ENCODE measurements at regions not wholly inside any gene's neighbourhood (a gene's known extent, or its start where the extent isn't known, plus 50 kb on each side); places are given as distances from the start of the nearest gene placed in this dataset.

DNA sequence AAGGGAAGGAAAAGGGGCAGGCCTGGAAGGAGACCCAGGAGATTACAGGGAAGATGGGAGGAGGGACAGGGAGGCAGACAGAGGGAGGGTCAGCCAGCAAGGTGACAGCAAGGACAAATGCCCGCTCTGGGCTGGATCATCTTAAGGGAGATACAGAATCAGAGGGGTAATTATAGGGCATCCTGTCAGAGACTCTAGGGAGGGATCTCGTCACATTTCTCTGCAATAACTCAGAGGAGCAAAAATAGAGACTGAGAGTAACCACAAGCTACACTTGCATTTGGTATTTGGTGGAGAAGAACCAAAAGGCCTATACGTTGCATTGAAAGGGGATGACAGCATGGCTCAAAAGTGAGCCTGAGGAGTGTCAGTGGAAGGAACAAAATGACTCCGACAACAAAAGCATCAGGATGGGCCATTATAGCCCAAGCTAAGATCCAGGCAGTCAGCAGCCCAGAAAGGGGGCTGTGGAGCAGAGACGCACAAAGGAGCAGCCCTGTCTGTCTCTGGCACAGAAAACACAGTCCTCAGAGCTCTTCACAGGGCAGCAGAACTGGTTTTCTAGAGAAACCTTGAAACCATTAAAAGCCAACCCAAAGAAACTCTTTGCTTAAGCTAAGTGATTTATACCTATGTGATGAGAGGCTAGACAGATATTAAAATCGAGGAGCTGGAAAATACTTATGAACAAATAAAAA lies 430.2 kb upstream of the VSTM2A start:
- ATAC-seq (no peak), FAIRE-seq (no peak), DNase-seq (ENCODE audit: low spot score) (no peak)
- Histone ChIP-seq H3K4me3 (replicated peaks in 1 of 3; ENCODE audit: insufficient read depth in 1 of 3, low read depth in 2 of 3, low read length in 3 of 3) (no peak overlapping the region), H4K20me1 (ENCODE audit: insufficient read depth, low read length) (no peaks in the 10 kb centered on the region), H3K4me2 (ENCODE audit: low read depth, low read length) (no peak overlapping the region), H3K9ac (ENCODE audit: insufficient read depth, low read depth, low read length) (no peak overlapping the region), H3K4me1 (ENCODE audit: insufficient read depth, low read length) (no peaks in the 10 kb centered on the region), H3K27me3 (ENCODE audit: control insufficient read depth in 1 of 2, insufficient read depth in 2 of 2, low read length in 2 of 2) (no peaks in the 10 kb centered on the region), H3K36me3 (replicated peaks in 1 of 2; ENCODE audit: control insufficient read depth in 1 of 2, insufficient read depth in 2 of 2, low read length in 2 of 2) (no peaks in the 10 kb centered on the region), H2AFZ (ENCODE audit: low read length) (no peak overlapping the region), H3K9me3 (ENCODE audit: low read length) (peaks cover 73% of the 10 kb centered on the region), H3K79me2 (ENCODE audit: insufficient read depth, low read length) (no peaks in the 10 kb centered on the region), H3K27ac (ENCODE audit: extremely low read length, insufficient read depth, low read length) (no peak overlapping the region)
- in situ Hi-C loops (cut with HindIII; ENCODE audit: extremely low pct_ligation_motif_present, low pct_unique_long_range_greater_than_20kb) (no loop called here), intact Hi-C loops (cut with micrococcal nuclease; ENCODE audit: unreplicated experiment) (no loop called here)
- ChIA-PET POLR2A (no interaction called here), CTCF (ENCODE audit: low intra/inter-chr PET ratio, low total read pairs) (no interaction called here)
- under 1% methylated on average over 6 of the region's 6 CpGs for WGBS (ENCODE audit: low lambda C conversion rate)
- TF ChIP-seq ZNF839 (CRISPR knock-in tag; IDR thresholded peaks at IDR 0.05; ENCODE audit: borderline replicate concordance): no peak
- TF ChIP-seq, protein P1, sequence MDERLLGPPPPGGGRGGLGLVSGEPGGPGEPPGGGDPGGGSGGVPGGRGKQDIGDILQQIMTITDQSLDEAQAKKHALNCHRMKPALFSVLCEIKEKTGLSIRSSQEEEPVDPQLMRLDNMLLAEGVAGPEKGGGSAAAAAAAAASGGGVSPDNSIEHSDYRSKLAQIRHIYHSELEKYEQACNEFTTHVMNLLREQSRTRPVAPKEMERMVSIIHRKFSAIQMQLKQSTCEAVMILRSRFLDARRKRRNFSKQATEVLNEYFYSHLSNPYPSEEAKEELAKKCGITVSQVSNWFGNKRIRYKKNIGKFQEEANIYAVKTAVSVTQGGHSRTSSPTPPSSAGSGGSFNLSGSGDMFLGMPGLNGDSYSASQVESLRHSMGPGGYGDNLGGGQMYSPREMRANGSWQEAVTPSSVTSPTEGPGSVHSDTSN (CRISPR knock-in tag; IDR thresholded peaks at IDR 0.05): no peak
- TF ChIP-seq SALL1 (CRISPR knock-in tag; IDR thresholded peaks at IDR 0.05): no peak
- no peak for TF ChIP-seq CREB1 (IDR thresholded peaks at IDR 0.05)
- no peak for TF ChIP-seq CREB1 (CRISPR knock-in tag; IDR thresholded peaks at IDR 0.05)
- no TSS peak for BruUV-seq (replicated peaks)

DNA sequence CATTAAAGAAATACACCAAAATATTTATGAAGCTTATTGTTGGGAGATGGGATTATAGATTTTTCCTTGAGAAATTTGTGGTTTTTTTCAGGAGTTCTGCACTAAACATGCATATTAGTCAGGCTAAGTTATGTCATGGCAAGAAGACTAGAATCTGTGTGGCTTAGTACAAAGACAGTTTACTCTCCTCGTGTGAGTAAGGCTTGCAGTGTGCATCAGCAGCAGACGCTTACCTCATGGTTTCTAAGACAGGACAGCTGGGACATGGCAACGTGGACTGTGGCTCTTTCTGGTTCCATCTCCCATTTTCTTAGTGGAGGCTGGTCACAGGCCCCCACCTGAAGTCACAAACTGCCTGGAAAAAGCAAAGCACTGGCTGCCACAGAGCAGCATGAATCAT lies 429.6 kb upstream of the VSTM2A start:
- no peak overlapping the region for H3K4me3 ChIP-seq (replicated peaks in 1 of 3; ENCODE audit: insufficient read depth in 1 of 3, low read depth in 2 of 3, low read length in 3 of 3)
- H3K27me3 ChIP-seq (ENCODE audit: control insufficient read depth in 1 of 2, insufficient read depth in 2 of 2, low read length in 2 of 2): no peaks in the 10 kb centered on the region
- H3K79me2 ChIP-seq (ENCODE audit: insufficient read depth, low read length): no peaks in the 10 kb centered on the region
- H3K4me2 ChIP-seq (ENCODE audit: low read depth, low read length): no peak overlapping the region
- H2AFZ ChIP-seq (ENCODE audit: low read length): no peak overlapping the region
- WGBS (ENCODE audit: low lambda C conversion rate): 4% methylated on average over 3 of the region's 3 CpGs
- no peaks in the 10 kb centered on the region for H4K20me1 ChIP-seq (ENCODE audit: insufficient read depth, low read length)
- no peaks in the 10 kb centered on the region for H3K36me3 ChIP-seq (replicated peaks in 1 of 2; ENCODE audit: control insufficient read depth in 1 of 2, insufficient read depth in 2 of 2, low read length in 2 of 2)
- H3K4me1 ChIP-seq (ENCODE audit: insufficient read depth, low read length): no peaks in the 10 kb centered on the region
- no peak overlapping the region for H3K27ac ChIP-seq (ENCODE audit: extremely low read length, insufficient read depth, low read length)
- no peak overlapping the region for H3K9ac ChIP-seq (ENCODE audit: insufficient read depth, low read depth, low read length)
- POLR2A ChIA-PET: no interaction called here
- FAIRE-seq (no peak), ATAC-seq (no peak), DNase-seq (ENCODE audit: low spot score) (no peak)
- H3K9me3 ChIP-seq (ENCODE audit: low read length): peaks cover 79% of the 10 kb centered on the region
- intact Hi-C loops (cut with micrococcal nuclease; ENCODE audit: unreplicated experiment): no loop called here
- BruUV-seq (replicated peaks): no TSS peak
- CTCF ChIA-PET (ENCODE audit: low intra/inter-chr PET ratio, low total read pairs): no interaction called here
- in situ Hi-C loops (cut with HindIII; ENCODE audit: extremely low pct_ligation_motif_present, low pct_unique_long_range_greater_than_20kb): no loop called here
- TF ChIP-seq PPARG (CRISPR knock-in tag; conservative IDR thresholded peaks at IDR 0.05) (no peak), KDM2A (CRISPR knock-in tag; IDR thresholded peaks at IDR 0.05; ENCODE audit: borderline replicate concordance, low read depth) (no peak), IKZF5 (CRISPR knock-in tag; IDR thresholded peaks at IDR 0.05) (no peak), NR2F6 (IDR thresholded peaks at IDR 0.05) (no peak), NR2F6 (CRISPR knock-in tag; IDR thresholded peaks at IDR 0.05) (no peak), SAFB2 (CRISPR knock-in tag; IDR thresholded peaks at IDR 0.05; ENCODE audit: borderline replicate concordance, low read depth) (no peak), MAFF (IDR thresholded peaks at IDR 0.05; ENCODE audit: low read depth, low read length) (no peak), ZNF205 (CRISPR knock-in tag; IDR thresholded peaks at IDR 0.05) (no peak), YEATS2 (CRISPR knock-in tag; IDR thresholded peaks at IDR 0.05; ENCODE audit: borderline replicate concordance) (no peak), ZNF382 (CRISPR knock-in tag; IDR thresholded peaks at IDR 0.05; ENCODE audit: borderline replicate concordance) (no peak), PAWR (CRISPR knock-in tag; IDR thresholded peaks at IDR 0.05; ENCODE audit: borderline replicate concordance) (no peak), KLF12 (CRISPR knock-in tag; IDR thresholded peaks at IDR 0.05; ENCODE audit: borderline replicate concordance) (no peak), ZNF619 (CRISPR knock-in tag; IDR thresholded peaks at IDR 0.05) (no peak), RXRA (CRISPR knock-in tag; IDR thresholded peaks at IDR 0.05) (no peak), ZNF274 (CRISPR knock-in tag; IDR thresholded peaks at IDR 0.05) (no peak), AHR (CRISPR knock-in tag; IDR thresholded peaks at IDR 0.05) (no peak)
